Activated naive CD4-positive, alpha-beta T cell treated with anti-CD3 and anti-CD28 coated beads, Interleukin-2, amount 50 U/mL, for 16 hours (primary cell): ENCODE measurements at regions not wholly inside any gene's neighbourhood (a gene's known extent, or its start where the extent isn't known, plus 50 kb on each side); places are given as distances from the start of the nearest gene placed in this dataset.
"Not testable (repeated sequence)": the region's sequence is repeated elsewhere in the genome, so short reads cannot be mapped to it uniquely, and the experiment has no call there.

Source experiments
- DNase-seq: peaks from one replicate; pipeline ENCODE4 v3.0.0-alpha.2; 2020

GRCh38 chr12:131251336-131252101 lies 297.8 kb downstream of the ADGRD1 start:
- no peak for DNase-seq

- no peak for DNase-seq
Measured at GRCh38 chr12:131253376-131254026, 299.8 kb downstream of the ADGRD1 start.

GRCh38 chr12:131254374-131254773 lies 300.7 kb downstream of the ADGRD1 start:
- no peak for DNase-seq

GRCh38 chr12:131258398-131258797 lies 304.7 kb downstream of the ADGRD1 start:
- DNase-seq = no peak

GRCh38 chr12:131260251-131260905 lies 306.7 kb downstream of the ADGRD1 start:
- DNase-seq = no peak

GRCh38 chr12:131260954-131261353 lies 307.2 kb downstream of the ADGRD1 start:
- no peak for DNase-seq

- no peak for DNase-seq
Measured at GRCh38 chr12:131261906-131262305, 308.2 kb downstream of the ADGRD1 start.

GRCh38 chr12:131263626-131264025 lies 309.9 kb downstream of the ADGRD1 start:
- no peak for DNase-seq

GRCh38 chr12:131264635-131265034 lies 310.9 kb downstream of the ADGRD1 start:
- no peak for DNase-seq

GRCh38 chr12:131266591-131267467 lies 313.1 kb downstream of the ADGRD1 start:
- no peak for DNase-seq

- no peak for DNase-seq
Measured at GRCh38 chr12:131267576-131267975, 313.9 kb downstream of the ADGRD1 start.

- not testable (repeated sequence) for DNase-seq
Measured at GRCh38 chr12:131268123-131268522, 314.4 kb downstream of the ADGRD1 start.

- not testable (repeated sequence) for DNase-seq
Measured at GRCh38 chr12:131268571-131268970, 314.9 kb downstream of the ADGRD1 start.

GRCh38 chr12:131269551-131269950 lies 315.8 kb downstream of the ADGRD1 start:
- no peak for DNase-seq

GRCh38 chr12:131269977-131270376 lies 316.3 kb downstream of the ADGRD1 start:
- DNase-seq = not testable (repeated sequence)

- DNase-seq = no peak
Measured at GRCh38 chr12:131271724-131272123, 318.0 kb downstream of the ADGRD1 start.

- not testable (repeated sequence) for DNase-seq
Measured at GRCh38 chr12:131272283-131272814, 318.6 kb downstream of the ADGRD1 start.

- DNase-seq = no peak
Measured at GRCh38 chr12:131273291-131273845, 319.7 kb downstream of the ADGRD1 start.

GRCh38 chr12:131274061-131274460 lies 320.4 kb downstream of the ADGRD1 start:
- DNase-seq = no peak

GRCh38 chr12:131274906-131275305 lies 321.2 kb downstream of the ADGRD1 start:
- DNase-seq = no peak

- no peak for DNase-seq
Measured at GRCh38 chr12:131275824-131276223, 322.1 kb downstream of the ADGRD1 start.

GRCh38 chr12:131276501-131277185 lies 322.9 kb downstream of the ADGRD1 start:
- DNase-seq = no peak
